NCI-H524 treated with DMSO at 0.1 percent for 48 hours (cell line): ENCODE measurements at regions not wholly inside any gene's neighbourhood (a gene's known extent, or its start where the extent isn't known, plus 50 kb on each side); places are given as distances from the start of the nearest gene placed in this dataset.

ENCODE experiments used
- DNase-seq: peaks from one replicate; lab custom pipeline; 2025; lab: John Stamatoyannopoulos, UW

DNA sequence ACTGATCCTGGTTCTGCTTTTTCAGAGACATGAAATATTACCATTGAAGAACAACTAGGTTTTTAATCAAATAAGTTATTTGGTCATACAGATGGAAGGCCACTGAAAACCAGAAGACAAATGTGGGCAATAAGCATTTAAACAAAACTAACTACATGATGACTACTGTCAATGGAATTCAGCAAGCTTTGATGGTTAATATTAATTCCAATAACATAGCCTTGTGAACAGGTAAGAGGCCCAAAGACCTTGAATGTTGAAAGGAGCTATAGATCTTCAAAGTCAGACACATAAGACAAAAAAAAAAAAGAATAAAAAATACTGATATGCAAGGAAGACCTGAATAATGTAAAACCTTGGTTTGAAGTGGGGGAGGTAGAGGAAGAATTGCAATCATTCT, 1955.6 kb upstream of the CELF4 start:
- no peak for DNase-seq

- DNase-seq = no peak
These were observed 1954.1 kb upstream of the CELF4 start for GRCh38 chr18:39519741-39520140.

GRCh38 chr18:39515299-39515698, 1949.7 kb upstream of the CELF4 start:
- DNase-seq = no peak

DNA sequence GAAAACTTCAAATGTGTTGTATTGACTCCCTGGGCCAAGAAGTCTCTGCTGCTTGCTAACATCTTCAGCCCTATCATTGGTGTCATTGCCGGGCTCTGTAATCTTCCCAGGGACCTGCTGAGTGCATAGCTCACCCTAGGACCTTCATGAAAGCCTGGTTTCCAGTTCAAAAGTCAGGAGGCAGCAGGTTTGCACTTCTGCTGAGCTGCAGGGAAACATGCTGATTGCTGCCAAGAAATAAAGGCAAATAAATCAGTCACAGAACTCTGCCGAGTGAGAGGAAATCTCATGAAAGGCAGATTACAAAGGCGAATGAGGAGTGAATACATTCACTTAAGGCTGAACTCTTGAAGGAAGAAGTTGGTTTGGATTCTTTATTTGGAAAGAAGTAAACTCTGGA, 1947.6 kb upstream of the CELF4 start:
- DNase-seq = no peak

DNA sequence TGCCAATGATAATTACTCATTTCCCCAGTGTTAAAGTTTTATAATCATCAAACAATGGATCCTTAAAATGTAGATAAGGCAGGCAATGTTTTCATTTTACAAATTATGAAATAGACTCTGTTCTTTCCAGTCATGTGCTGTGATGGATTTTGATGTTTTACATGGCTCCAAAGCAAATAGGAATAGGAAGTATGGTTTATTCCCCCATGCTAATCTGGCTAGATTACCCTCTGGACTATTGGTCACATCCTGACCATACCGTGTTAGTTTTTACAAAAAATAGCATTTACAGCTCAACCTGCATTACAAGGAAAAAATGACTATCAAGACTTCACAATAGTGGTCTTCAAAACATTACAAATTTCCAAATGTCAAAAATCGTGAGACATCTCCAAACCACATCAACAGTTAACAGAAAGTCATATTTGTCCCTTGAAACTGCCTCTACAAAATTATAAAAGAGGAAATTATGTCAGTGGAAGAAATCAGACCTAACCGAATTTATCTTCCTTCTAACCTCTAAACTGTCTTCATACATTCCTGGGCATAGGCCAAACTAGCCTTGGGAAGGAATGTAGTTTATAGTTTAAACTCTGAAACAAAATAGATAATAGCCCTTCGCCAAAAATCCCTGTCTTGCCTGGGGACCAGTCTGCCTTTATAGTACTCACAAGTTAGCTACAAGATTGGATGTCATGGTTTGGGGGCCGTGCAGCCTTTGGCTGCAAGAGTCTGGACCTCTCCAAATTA, 1941.2 kb upstream of the CELF4 start:
- DNase-seq = no peak

GRCh38 chr18:39500306-39500705, 1934.7 kb upstream of the CELF4 start:
- no peak for DNase-seq

DNA sequence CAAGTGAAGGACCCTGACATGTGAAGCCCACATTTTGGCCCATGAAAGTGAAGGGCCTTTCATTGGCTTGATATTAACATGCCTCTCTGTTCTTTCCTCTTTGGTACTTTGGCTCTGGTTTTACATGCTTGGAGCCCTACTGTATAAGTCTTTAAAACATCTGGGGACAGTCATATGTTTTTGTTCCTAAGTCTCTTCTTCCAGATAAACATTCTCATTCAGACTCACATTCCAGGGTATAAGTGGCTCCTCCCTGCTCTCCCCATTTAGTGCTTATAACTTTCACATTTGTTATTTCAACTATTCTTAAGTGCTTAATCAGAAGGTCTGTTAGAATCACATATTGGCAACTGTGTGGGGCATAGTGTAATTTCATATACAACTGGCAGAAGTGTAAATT, 1932.2 kb upstream of the CELF4 start:
- DNase-seq = no peak

DNA sequence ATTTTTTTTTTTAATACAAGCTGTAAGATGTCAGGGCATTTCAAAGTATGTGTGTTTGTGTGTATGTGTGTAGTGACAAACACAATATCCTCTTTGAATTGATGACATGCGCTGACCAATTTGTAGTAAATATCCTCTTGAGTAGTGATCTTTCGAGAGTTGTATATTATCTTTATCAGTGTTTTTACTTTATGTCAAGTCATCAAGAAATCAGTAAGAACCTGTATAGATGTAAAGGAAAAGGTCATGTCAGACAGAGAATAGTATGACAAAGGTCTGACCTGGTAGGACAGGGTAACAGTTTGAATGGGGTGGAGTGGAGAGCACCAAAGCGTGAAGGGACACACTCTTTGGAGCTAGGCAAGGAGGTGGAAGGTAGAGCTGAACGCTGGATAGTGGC, 1931.4 kb upstream of the CELF4 start:
- no peak for DNase-seq

DNA sequence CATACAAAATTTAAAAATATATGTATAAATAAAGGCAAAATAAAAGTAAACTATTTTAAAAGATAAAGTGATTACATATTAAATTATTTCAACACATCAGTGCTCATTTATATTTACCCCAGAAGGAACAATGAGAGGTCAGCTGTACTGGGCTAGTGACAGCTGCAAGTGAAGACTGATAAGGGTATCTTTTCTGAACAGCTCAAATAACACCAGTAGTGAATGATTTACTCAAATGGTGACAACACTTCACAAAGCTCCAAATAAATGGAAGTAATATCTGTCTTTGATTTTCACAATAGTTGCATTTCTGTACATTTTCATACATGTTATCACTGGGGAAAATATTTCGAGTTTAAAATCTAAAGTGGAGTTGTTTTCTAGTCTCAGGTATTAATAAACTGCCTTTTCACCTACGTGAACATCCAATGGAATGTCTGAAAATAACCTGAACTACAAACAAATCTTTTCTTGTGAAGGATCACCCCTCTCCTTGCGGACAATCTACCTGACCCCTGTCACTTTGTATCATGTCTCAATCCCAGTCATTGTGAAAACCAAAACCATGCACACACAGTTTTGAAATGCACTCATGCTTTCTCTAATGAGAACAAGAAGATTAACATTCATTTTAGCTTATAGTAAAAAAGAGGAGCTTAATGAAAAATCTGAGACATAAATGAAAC, 1928.8 kb upstream of the CELF4 start:
- no peak for DNase-seq

- no peak for DNase-seq
These were observed 1925.8 kb upstream of the CELF4 start for GRCh38 chr18:39491408-39491807.

DNA sequence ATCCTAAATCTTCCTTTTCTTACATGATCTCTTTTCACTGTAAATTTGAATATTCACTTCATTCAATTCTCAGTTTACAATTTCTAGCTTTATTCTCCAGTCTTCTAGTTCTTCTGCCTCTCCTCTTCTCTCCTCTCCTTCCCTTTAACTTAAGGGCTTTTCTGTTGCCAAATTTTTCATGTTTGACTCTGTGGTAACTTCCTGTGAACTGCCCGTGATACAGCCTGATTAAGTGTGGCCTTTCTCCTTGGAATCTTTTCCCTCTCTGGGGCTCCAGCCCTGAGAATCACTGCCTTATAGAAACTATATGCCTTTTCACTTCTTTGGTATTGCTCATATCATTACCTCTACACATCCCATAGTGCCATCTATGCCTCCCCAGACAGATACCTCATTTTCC, 1923.8 kb upstream of the CELF4 start:
- DNase-seq = no peak

DNA sequence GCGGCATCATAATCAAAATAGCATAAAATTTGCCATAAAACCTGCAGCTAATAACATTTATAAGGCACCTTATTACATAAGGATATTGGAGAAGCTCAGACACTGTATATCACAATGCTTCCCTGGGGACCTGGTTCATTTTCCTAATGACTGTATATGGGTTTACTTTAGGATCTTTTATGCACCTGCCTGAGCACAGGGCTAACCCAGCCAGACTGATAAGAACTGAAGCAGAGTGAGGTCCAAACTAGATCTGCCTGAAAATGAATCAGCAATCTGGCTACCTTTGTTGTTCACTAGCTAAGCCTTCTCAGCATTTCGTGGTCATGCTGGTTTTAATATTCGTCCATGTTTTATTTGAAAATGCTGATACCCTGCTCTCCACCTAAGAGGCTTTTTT, 1922.3 kb upstream of the CELF4 start:
- no peak for DNase-seq

- no peak for DNase-seq
These were observed 1920.7 kb upstream of the CELF4 start for GRCh38 chr18:39486268-39486667.

DNA sequence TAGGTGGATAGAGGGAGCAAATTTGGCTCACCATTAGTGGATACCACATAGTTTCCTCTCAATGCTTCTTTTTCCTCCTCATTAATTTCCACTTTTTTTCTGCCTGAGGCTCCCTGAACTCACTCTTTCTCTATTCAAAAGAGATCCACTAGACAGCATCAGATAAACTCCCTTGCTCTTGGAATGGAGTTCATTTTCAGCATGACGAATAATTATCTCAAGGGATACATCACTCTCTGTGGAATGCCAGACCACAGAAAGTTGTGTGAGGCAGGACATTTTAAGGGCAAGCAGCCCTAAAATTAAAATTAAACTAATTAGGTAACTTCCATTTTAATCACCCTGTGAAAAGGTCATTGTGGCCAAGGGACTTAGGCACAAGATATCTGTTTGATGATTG, 1920.1 kb upstream of the CELF4 start:
- DNase-seq = no peak

- no peak for DNase-seq
These were observed 1915.7 kb upstream of the CELF4 start for GRCh38 chr18:39481281-39481680.

DNA sequence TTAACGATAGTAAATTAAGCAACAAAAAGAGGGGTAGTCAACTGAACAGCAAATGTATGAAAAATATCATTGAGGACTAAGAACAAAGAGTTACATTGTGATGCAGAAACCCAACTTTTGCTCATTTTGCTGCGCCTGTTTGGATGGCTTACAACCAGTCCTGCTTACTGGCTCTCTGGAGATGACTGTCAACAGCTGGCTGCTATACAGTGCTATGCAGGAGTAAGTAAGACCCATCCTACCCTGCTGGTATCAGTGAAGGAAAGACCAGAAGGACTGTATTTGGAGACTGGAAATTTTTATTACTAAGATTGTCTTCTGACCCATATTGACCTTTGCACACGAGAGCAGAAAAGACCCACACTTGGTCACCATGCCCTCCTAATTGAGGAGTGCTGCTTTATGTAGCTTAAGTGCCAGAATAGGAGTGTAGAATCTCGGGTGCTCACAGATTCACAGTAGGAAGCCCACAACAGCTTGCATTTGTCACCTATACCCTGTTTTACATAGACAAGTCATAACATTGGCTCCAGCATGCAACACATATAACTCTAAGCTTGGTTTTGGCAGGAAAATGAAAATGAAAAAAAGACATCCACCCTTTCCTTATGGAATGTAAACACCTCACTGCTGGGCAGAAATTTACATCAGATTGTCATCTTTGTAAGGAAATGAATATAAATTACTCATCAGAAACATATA, 1915.0 kb upstream of the CELF4 start:
- DNase-seq = no peak

GRCh38 chr18:39464006-39464405, 1898.4 kb upstream of the CELF4 start:
- DNase-seq = no peak

DNA sequence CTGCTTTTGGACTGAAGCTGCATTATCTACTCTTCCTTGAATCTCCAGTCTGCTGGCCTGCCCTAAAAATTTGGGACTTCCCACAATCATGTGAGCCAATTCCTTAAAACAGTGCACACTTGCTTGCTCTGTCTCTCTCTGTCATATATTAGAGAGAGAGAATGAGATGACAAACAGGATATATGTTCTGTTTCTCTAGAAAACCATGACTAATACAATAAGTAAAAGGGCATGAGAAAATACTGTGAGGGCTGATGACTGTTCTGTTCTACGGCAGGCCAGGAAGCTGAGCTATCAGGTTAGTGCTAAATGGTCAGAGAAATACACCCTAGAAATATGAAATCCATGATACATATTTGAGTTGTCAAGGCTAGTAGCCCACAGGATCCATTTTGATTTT, 1896.8 kb upstream of the CELF4 start:
- no peak for DNase-seq

- no peak for DNase-seq
These were observed 1894.5 kb upstream of the CELF4 start for GRCh38 chr18:39460136-39460535.

DNA sequence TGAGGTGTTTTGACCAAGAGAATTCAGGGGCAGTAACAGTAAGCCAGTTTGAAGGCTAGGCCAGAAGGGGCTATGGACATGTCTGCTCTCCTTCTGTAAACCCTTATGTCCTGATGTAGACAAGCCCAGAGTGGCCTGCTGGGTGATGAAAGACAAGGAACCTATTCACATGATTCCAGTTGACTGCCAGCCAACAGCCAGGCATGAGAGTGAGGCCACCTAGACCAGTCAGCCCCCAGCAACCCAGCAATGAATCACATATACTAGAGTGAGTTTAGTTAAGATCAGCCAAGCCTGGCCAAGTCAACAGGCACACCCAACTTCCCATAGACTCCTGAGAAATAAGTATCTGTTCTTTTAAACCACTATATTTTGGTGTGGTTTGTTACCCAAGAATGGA, 1889.7 kb upstream of the CELF4 start:
- no peak for DNase-seq

DNA sequence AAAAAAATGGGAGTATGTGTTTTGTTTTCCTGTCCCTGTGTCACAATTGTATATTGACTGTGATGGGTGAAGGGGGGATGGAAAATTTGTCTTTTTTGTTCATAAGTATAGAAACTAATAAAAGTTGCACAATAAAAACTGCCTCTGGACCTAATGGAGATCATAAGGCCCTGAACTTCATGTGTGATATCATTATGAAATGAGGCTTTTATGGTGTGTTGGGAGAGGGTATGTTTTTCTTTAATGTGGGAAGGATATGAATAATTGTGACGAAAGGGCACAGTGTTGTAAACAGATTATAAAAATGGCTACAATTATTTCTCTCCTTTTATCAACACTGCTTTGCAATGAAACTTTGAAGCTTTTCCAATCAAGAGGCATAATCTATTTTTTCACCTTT, 1889.3 kb upstream of the CELF4 start:
- no peak for DNase-seq

GRCh38 chr18:39453882-39454281, 1888.3 kb upstream of the CELF4 start:
- DNase-seq = no peak

DNA sequence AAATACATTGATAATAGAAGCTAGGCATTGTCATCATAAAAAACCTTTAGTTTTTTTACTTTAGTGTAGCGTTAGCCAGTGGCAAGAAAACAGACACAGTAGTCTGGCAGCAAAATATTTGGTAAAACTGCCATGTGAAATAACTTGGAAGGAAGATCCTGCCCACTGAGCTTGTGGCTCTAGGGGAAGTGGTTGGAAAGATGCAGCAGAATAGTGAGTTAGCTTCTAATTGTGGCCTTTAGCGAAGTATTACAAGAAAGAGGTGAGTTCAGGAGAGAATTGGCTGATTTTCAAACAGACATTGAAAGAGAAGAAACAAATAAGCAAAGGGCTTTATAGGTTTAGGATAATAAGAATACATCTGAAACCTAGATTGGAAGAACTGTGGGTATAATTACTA, 1887.8 kb upstream of the CELF4 start:
- no peak for DNase-seq
